ENCODE measurements at regions not wholly inside any gene's neighbourhood (a gene's known extent, or its start where the extent isn't known, plus 50 kb on each side); places are given as distances from the start of the nearest gene placed in this dataset.
"Not testable (repeated sequence)": the region's sequence is repeated elsewhere in the genome, so short reads cannot be mapped to it uniquely, and the experiment has no call there.

- no peak for DNase-seq
These were observed 97.6 kb downstream of the PPIAL4G start for GRCh38 chr1:148385371-148386030.

- DNase-seq, result no peak
These were observed 99.1 kb downstream of the PPIAL4G start for GRCh38 chr1:148383966-148384365.

GRCh38 chr1:148379697-148380096 lies 103.4 kb downstream of the PPIAL4G start:
- no peak for DNase-seq

- no peak for DNase-seq
These were observed 104.0 kb downstream of the PPIAL4G start for GRCh38 chr1:148379170-148379500.

- not testable (repeated sequence) for DNase-seq
These were observed 105.1 kb downstream of the PPIAL4G start for GRCh38 chr1:148377992-148378391.

- DNase-seq, result not testable (repeated sequence)
These were observed 106.1 kb downstream of the PPIAL4G start for GRCh38 chr1:148377045-148377444.

GRCh38 chr1:148374101-148374500 lies 109.0 kb downstream of the PPIAL4G start:
- no peak for DNase-seq

- DNase-seq, result no peak
These were observed 109.7 kb downstream of the PPIAL4G start for GRCh38 chr1:148373192-148373925.

- DNase-seq, result no peak
These were observed 110.4 kb downstream of the PPIAL4G start for GRCh38 chr1:148372731-148373130.

- DNase-seq, result not testable (repeated sequence)
These were observed 110.9 kb downstream of the PPIAL4G start for GRCh38 chr1:148372051-148372726.

GRCh38 chr1:148371551-148371994 lies 111.5 kb downstream of the PPIAL4G start:
- peak; percentile 65 to 68 for DNase-seq

- DNase-seq, result not testable (repeated sequence)
These were observed 112.4 kb downstream of the PPIAL4G start for GRCh38 chr1:148370661-148371060.

GRCh38 chr1:148367596-148367995 lies 115.5 kb downstream of the PPIAL4G start:
- DNase-seq, result no peak

- not testable (repeated sequence) for DNase-seq
These were observed 116.9 kb downstream of the PPIAL4G start for GRCh38 chr1:148366136-148366753.

GRCh38 chr1:148365151-148365550 lies 118.0 kb downstream of the PPIAL4G start:
- DNase-seq, result not testable (repeated sequence)

- DNase-seq, result not testable (repeated sequence)
These were observed 119.1 kb downstream of the PPIAL4G start for GRCh38 chr1:148363979-148364378.

- no peak for DNase-seq
These were observed 119.7 kb downstream of the PPIAL4G start for GRCh38 chr1:148363439-148363810.

- no peak for DNase-seq
These were observed 120.3 kb downstream of the PPIAL4G start for GRCh38 chr1:148362626-148363438.

- DNase-seq, result no peak
These were observed 120.9 kb downstream of the PPIAL4G start for GRCh38 chr1:148362216-148362611.

GRCh38 chr1:148361427-148362215 lies 121.5 kb downstream of the PPIAL4G start:
- DNase-seq, result not testable (repeated sequence)

- DNase-seq, result no peak
These were observed 126.1 kb downstream of the PPIAL4G start for GRCh38 chr1:148357037-148357436.

GRCh38 chr1:148355976-148356375 lies 127.1 kb downstream of the PPIAL4G start:
- no peak for DNase-seq

Measured in hippocampal formation (tissue), 2 donors.